Keratinocyte (primary cell): ENCODE measurements at regions not wholly inside any gene's neighbourhood (a gene's known extent, or its start where the extent isn't known, plus 50 kb on each side); places are given as distances from the start of the nearest gene placed in this dataset.

Experiments
- DNase-seq: peaks from one replicate; pipeline ENCODE4 v3.0.0-alpha.2; 2011; ENCODE audit warnings: low read depth, missing footprints, low spot score
- FAIRE-seq: peaks from 2 replicates; lab custom pipeline; 2011; peaks lifted over from hg19 to GRCh38; lab: Jason Lieb, UNC
- H2AFZ ChIP-seq: 2 replicates; pipeline ENCODE4 v1.6.0; 2012; ENCODE audit warnings: low read length, control low read depth, inconsistent platforms; ENCODE audit not compliant: control insufficient read depth
- H3K27ac ChIP-seq: 2 replicates; pipeline ENCODE4 v1.5.1; 2011; ENCODE audit warnings: low read length; ENCODE audit not compliant: control insufficient read depth, insufficient read depth
- H3K27me3 ChIP-seq: 3 replicates; pipeline ENCODE4 v1.6.0; 2011; ENCODE audit warnings: low read length; ENCODE audit not compliant: control insufficient read depth, insufficient read depth; ENCODE audit errors: extremely low read depth
- H3K36me3 ChIP-seq, 2 experiments: 2 replicates in 1 of 2; 3 replicates in 1 of 2; pipeline ENCODE4 v1.5.1; 2011; ENCODE audit warnings: low read length in 2 of 2, mild to moderate bottlenecking in 1 of 2; ENCODE audit not compliant: control insufficient read depth in 2 of 2, insufficient read depth in 2 of 2; ENCODE audit errors: extremely low read depth in 1 of 2
- H3K4me1 ChIP-seq: 3 replicates; pipeline ENCODE4 v1.5.1; 2011; ENCODE audit warnings: low read length; ENCODE audit not compliant: control insufficient read depth, insufficient read depth; ENCODE audit errors: extremely low read depth
- H3K4me2 ChIP-seq: 3 replicates; pipeline ENCODE4 v1.6.0; 2011; ENCODE audit warnings: low read depth, low read length; ENCODE audit not compliant: control insufficient read depth, insufficient read depth; ENCODE audit errors: extremely low read depth
- H3K4me3 ChIP-seq, 3 experiments: fragments of 200-600 bp in 1 of 3; sonication (generic) in 1 of 3; 2 replicates in 2 of 3; 3 replicates in 1 of 3; pipeline ENCODE4 v1.5.1; 2011 to 2016; ENCODE audit warnings: low read length in 3 of 3, mild to moderate bottlenecking in 3 of 3, control low read depth in 2 of 3, inconsistent platforms in 1 of 3, low read depth in 1 of 3, mixed read lengths in 1 of 3, mixed run types in 1 of 3, moderate library complexity in 1 of 3; ENCODE audit not compliant: control insufficient read depth in 2 of 3, insufficient read depth in 2 of 3; ENCODE audit errors: extremely low read depth in 1 of 3
- H3K79me2 ChIP-seq: 2 replicates; pipeline ENCODE4 v1.6.0; 2012; ENCODE audit warnings: low read length; ENCODE audit not compliant: control insufficient read depth, insufficient read depth
- H3K9ac ChIP-seq: 3 replicates; pipeline ENCODE4 v1.6.0; 2011; ENCODE audit warnings: low read length; ENCODE audit not compliant: control insufficient read depth, insufficient read depth; ENCODE audit errors: extremely low read depth
- H3K9me1 ChIP-seq: 3 replicates; pipeline ENCODE4 v1.6.0; 2011; ENCODE audit warnings: low read length; ENCODE audit not compliant: control insufficient read depth, insufficient read depth; ENCODE audit errors: extremely low read depth
- H3K9me3 ChIP-seq: 2 replicates; pipeline ENCODE4 v1.5.1; 2012; ENCODE audit warnings: low read depth, low read length; ENCODE audit not compliant: control insufficient read depth
- H4K20me1 ChIP-seq: 3 replicates; pipeline ENCODE4 v1.6.0; 2011; ENCODE audit warnings: low read length; ENCODE audit not compliant: control insufficient read depth, insufficient read depth; ENCODE audit errors: extremely low read depth
- EZH2 ChIP-seq: IDR thresholded peaks from one replicate; pipeline ENCODE4 v1.6.1; 2012; ENCODE audit warnings: inconsistent platforms, mild to moderate bottlenecking, low read length, moderate library complexity
- dilution Hi-C: fragments of 300-500 bp; cut with MboI; formaldehyde crosslinking; loops from one replicate; pipeline ENCODE4 v1.7.0; 2020; ENCODE audit warnings: low sequenced_read_pairs; ENCODE audit not compliant: extremely low pct_ligation_motif_present
- TF ChIP-seq, protein P1 (sequence below), 3 experiments: IDR thresholded peaks in 1 of 3; conservative IDR thresholded peaks in 1 of 3; optimal IDR thresholded peaks in 1 of 3; 2 replicates in 2 of 3; 3 replicates in 1 of 3; pipeline versions ENCODE3 to v1.5.1; 2011; ENCODE audit warnings: low read length in 3 of 3, mild to moderate bottlenecking in 3 of 3, moderate library complexity in 2 of 3, control low read depth in 1 of 3, inconsistent platforms in 1 of 3; ENCODE audit not compliant: insufficient read depth in 2 of 3; ENCODE audit errors: extremely low read depth in 1 of 3

GRCh38 chr7:49080896-49081475 lies 156.6 kb downstream of the CDC14C start:
- dilution Hi-C loops, result no loop called here
- Histone ChIP-seq H3K9ac (no peak overlapping the region), H3K4me2 (no peak overlapping the region), H3K9me1 (no peaks in the 10 kb centered on the region), H3K4me1 (no peaks in the 10 kb centered on the region), H4K20me1 (no peaks in the 10 kb centered on the region), H3K79me2 (no peaks in the 10 kb centered on the region), H2AFZ (no peak overlapping the region), H3K9me3 (no peaks in the 10 kb centered on the region), H3K27ac (no peak overlapping the region), H3K4me3 (no peak overlapping the region), H3K36me3 (no peaks in the 10 kb centered on the region), H3K27me3 (no peaks in the 10 kb centered on the region)
- FAIRE-seq (no peak), DNase-seq (no peak)
- no peak for TF ChIP-seq EZH2
- TF ChIP-seq, protein P1, sequence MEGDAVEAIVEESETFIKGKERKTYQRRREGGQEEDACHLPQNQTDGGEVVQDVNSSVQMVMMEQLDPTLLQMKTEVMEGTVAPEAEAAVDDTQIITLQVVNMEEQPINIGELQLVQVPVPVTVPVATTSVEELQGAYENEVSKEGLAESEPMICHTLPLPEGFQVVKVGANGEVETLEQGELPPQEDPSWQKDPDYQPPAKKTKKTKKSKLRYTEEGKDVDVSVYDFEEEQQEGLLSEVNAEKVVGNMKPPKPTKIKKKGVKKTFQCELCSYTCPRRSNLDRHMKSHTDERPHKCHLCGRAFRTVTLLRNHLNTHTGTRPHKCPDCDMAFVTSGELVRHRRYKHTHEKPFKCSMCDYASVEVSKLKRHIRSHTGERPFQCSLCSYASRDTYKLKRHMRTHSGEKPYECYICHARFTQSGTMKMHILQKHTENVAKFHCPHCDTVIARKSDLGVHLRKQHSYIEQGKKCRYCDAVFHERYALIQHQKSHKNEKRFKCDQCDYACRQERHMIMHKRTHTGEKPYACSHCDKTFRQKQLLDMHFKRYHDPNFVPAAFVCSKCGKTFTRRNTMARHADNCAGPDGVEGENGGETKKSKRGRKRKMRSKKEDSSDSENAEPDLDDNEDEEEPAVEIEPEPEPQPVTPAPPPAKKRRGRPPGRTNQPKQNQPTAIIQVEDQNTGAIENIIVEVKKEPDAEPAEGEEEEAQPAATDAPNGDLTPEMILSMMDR (optimal IDR thresholded peaks at IDR 0.05 in 1 of 3, IDR thresholded peaks at IDR 0.05 in 1 of 3, conservative IDR thresholded peaks at IDR 0.05 in 1 of 3; ENCODE audit: extremely low read depth in 1 of 3, insufficient read depth in 2 of 3, low read length in 3 of 3), result no peak

- Histone ChIP-seq H3K9me3 (no peaks in the 10 kb centered on the region), H3K4me3 (no peak overlapping the region), H2AFZ (no peak overlapping the region), H3K9me1 (no peaks in the 10 kb centered on the region), H3K9ac (no peak overlapping the region), H3K79me2 (no peaks in the 10 kb centered on the region), H3K4me2 (no peak overlapping the region), H3K36me3 (no peaks in the 10 kb centered on the region), H4K20me1 (no peaks in the 10 kb centered on the region), H3K4me1 (no peaks in the 10 kb centered on the region), H3K27ac (no peak overlapping the region), H3K27me3 (no peaks in the 10 kb centered on the region)
- no peak for DNase-seq
- no peak for FAIRE-seq
- TF ChIP-seq, protein P1 (optimal IDR thresholded peaks at IDR 0.05 in 1 of 3, IDR thresholded peaks at IDR 0.05 in 1 of 3, conservative IDR thresholded peaks at IDR 0.05 in 1 of 3; ENCODE audit: extremely low read depth in 1 of 3, insufficient read depth in 2 of 3, low read length in 3 of 3), result no peak
- TF ChIP-seq EZH2, result no peak
- dilution Hi-C loops, result no loop called here
These were observed 163.7 kb downstream of the CDC14C start for GRCh38 chr7:49088017-49088416.
